ENCODE measurements at regions not wholly inside any gene's neighbourhood (a gene's known extent, or its start where the extent isn't known, plus 50 kb on each side); places are given as distances from the start of the nearest gene placed in this dataset.
"Not testable (repeated sequence)": the region's sequence is repeated elsewhere in the genome, so short reads cannot be mapped to it uniquely, and the experiment has no call there.

- Histone ChIP-seq H3K4me3 (ENCODE audit: control extremely low read depth in 1 of 5, extremely low read depth in 1 of 5, insufficient read depth in 1 of 5, low read depth in 2 of 5, low read length in 4 of 5) (no peak overlapping the region), H3K4me1 (ENCODE audit: control insufficient read depth in 2 of 2, insufficient read depth in 2 of 2, low read length in 2 of 2) (no peaks in the 10 kb centered on the region), H3K4me2 (replicated peaks; ENCODE audit: low read depth, low read length, poor library complexity, severe bottlenecking) (no peak overlapping the region), H3K27ac (ENCODE audit: low read length in 2 of 2) (no peak overlapping the region), H4K20me1 (ENCODE audit: control insufficient read depth, insufficient read depth, low read length, poor library complexity, severe bottlenecking) (no peaks in the 10 kb centered on the region), H3K79me2 (ENCODE audit: control insufficient read depth, insufficient read depth, low read length) (no peaks in the 10 kb centered on the region), H3K9me3 (ENCODE audit: control extremely low read depth in 1 of 3, control insufficient read depth in 2 of 3, insufficient read depth in 1 of 3, low read length in 2 of 3) (no peaks in the 10 kb centered on the region), H3K27me3 (replicated peaks in 1 of 4; ENCODE audit: control extremely low read depth in 1 of 4, control insufficient read depth in 3 of 4, insufficient read depth in 4 of 4, low read length in 3 of 4) (no peaks in the 10 kb centered on the region), H3K36me3 (replicated peaks in 1 of 2; ENCODE audit: control extremely low read depth in 1 of 2, control insufficient read depth in 1 of 2, extremely low read depth in 1 of 2, insufficient read depth in 2 of 2, low read length in 1 of 2) (no peaks in the 10 kb centered on the region), H3K9ac (ENCODE audit: low read length) (no peak overlapping the region), H2AFZ (ENCODE audit: insufficient read depth, low read depth, low read length, poor library complexity, severe bottlenecking) (no peak overlapping the region)
- CTCF ChIA-PET = interaction anchor here (0.7 kb wide), 1 partner anchor 225 kb away, joined by 6 read pairs; no protein-coding TSS in a partner anchor
- H3K27me3 Mint-ChIP-seq = peaks cover 10% of the 10 kb centered on the region
- 100% methylated on average over 1 of the region's 5 CpGs for WGBS (ENCODE audit: insufficient coverage)
- POLR2A ChIA-PET = no interaction called here
- TF ChIP-seq CTCF (IDR thresholded peaks at IDR 0.05) = no peak
- TF ChIP-seq EZH2 (IDR thresholded peaks at IDR 0.05; ENCODE audit: borderline replicate concordance, insufficient read depth, low read depth, low read length, poor library complexity, severe bottlenecking) = no peak
- no peak for ATAC-seq (ENCODE audit: low read depth)
- H3K9me3 Mint-ChIP-seq (ENCODE audit: insufficient read depth) = no peaks in the 10 kb centered on the region
- DNase-seq = no peak
- H3K27ac Mint-ChIP-seq = no peak overlapping the region
- H3K4me3 Mint-ChIP-seq = no peak overlapping the region
- intact Hi-C loops (cut with micrococcal nuclease) = no loop called here
- H3K4me1 Mint-ChIP-seq = no peaks in the 10 kb centered on the region
These were observed 149.8 kb downstream of the KLF6 start for GRCh38 chr10:3635211-3635671.

- H3K27me3 Mint-ChIP-seq; H3K4me3 ChIP-seq (ENCODE audit: control extremely low read depth in 1 of 5, extremely low read depth in 1 of 5, insufficient read depth in 1 of 5, low read depth in 2 of 5, low read length in 4 of 5); H3K9ac ChIP-seq (ENCODE audit: low read length); H3K36me3 ChIP-seq (replicated peaks in 1 of 2; ENCODE audit: control extremely low read depth in 1 of 2, control insufficient read depth in 1 of 2, extremely low read depth in 1 of 2, insufficient read depth in 2 of 2, low read length in 1 of 2); H3K9me3 ChIP-seq (ENCODE audit: control extremely low read depth in 1 of 3, control insufficient read depth in 2 of 3, insufficient read depth in 1 of 3, low read length in 2 of 3); H3K9me3 Mint-ChIP-seq (ENCODE audit: insufficient read depth); H3K4me3 Mint-ChIP-seq; POLR2A ChIA-PET; CTCF ChIA-PET; H2AFZ ChIP-seq (ENCODE audit: insufficient read depth, low read depth, low read length, poor library complexity, severe bottlenecking); H3K27ac ChIP-seq (ENCODE audit: low read length in 2 of 2); H4K20me1 ChIP-seq (ENCODE audit: control insufficient read depth, insufficient read depth, low read length, poor library complexity, severe bottlenecking); intact Hi-C loops (cut with micrococcal nuclease); H3K4me1 ChIP-seq (ENCODE audit: control insufficient read depth in 2 of 2, insufficient read depth in 2 of 2, low read length in 2 of 2); DNase-seq; H3K27me3 ChIP-seq (replicated peaks in 1 of 4; ENCODE audit: control extremely low read depth in 1 of 4, control insufficient read depth in 3 of 4, insufficient read depth in 4 of 4, low read length in 3 of 4); H3K79me2 ChIP-seq (ENCODE audit: control insufficient read depth, insufficient read depth, low read length); H3K4me2 ChIP-seq (replicated peaks; ENCODE audit: low read depth, low read length, poor library complexity, severe bottlenecking); H3K27ac Mint-ChIP-seq; ATAC-seq (ENCODE audit: low read depth); H3K4me1 Mint-ChIP-seq: not testable (repeated sequence)
- WGBS (ENCODE audit: insufficient coverage) = no CpG with 5 or more reads among the region's 1 CpG
These were observed 150.4 kb downstream of the KLF6 start for GRCh38 chr10:3634646-3635045.

All from B cell (primary cell).